HG03066 (cell line): ENCODE measurements at regions not wholly inside any gene's neighbourhood (a gene's known extent, or its start where the extent isn't known, plus 50 kb on each side); places are given as distances from the start of the nearest gene placed in this dataset.
"Not testable (repeated sequence)": the region's sequence is repeated elsewhere in the genome, so short reads cannot be mapped to it uniquely, and the experiment has no call there.

Source experiments
- ATAC-seq: cut with Tn5 transposase; IDR thresholded peaks from one replicate; pipeline ENCODE4 v1.9.1; 2021; ENCODE audit warnings: low read depth; ENCODE audit not compliant: unreplicated experiment

- no peak for ATAC-seq
These were observed 129.7 kb downstream of the PLCE1 start for GRCh38 chr10:94123258-94123995.

GRCh38 chr10:94124147-94124546 lies 130.4 kb downstream of the PLCE1 start:
- not testable (repeated sequence) for ATAC-seq

GRCh38 chr10:94125268-94125667 lies 131.5 kb downstream of the PLCE1 start:
- ATAC-seq, result not testable (repeated sequence)

- no peak for ATAC-seq
These were observed 132.1 kb downstream of the PLCE1 start for GRCh38 chr10:94125856-94126255.

GRCh38 chr10:94129393-94130130 lies 135.8 kb downstream of the PLCE1 start:
- no peak for ATAC-seq

- no peak for ATAC-seq
These were observed 138.2 kb downstream of the PLCE1 start for GRCh38 chr10:94131885-94132284.

- no peak for ATAC-seq
These were observed 139.5 kb downstream of the PLCE1 start for GRCh38 chr10:94133239-94133638.

- no peak for ATAC-seq
These were observed 144.0 kb downstream of the PLCE1 start for GRCh38 chr10:94137747-94138146.

- ATAC-seq, result no peak
These were observed 144.7 kb downstream of the PLCE1 start for GRCh38 chr10:94138391-94138790.

GRCh38 chr10:94143261-94143660 lies 149.5 kb downstream of the PLCE1 start:
- no peak for ATAC-seq

GRCh38 chr10:94146313-94146712 lies 152.6 kb downstream of the PLCE1 start:
- ATAC-seq, result no peak

- ATAC-seq, result no peak
These were observed 153.0 kb downstream of the PLCE1 start for GRCh38 chr10:94146746-94147145.

GRCh38 chr10:94149702-94150101 lies 156.0 kb downstream of the PLCE1 start:
- no peak for ATAC-seq

- no peak for ATAC-seq
These were observed 156.9 kb downstream of the PLCE1 start for GRCh38 chr10:94150541-94151184.

- ATAC-seq, result no peak
These were observed 162.1 kb downstream of the PLCE1 start for GRCh38 chr10:94155722-94156271.

GRCh38 chr10:94156453-94156852 lies 162.7 kb downstream of the PLCE1 start:
- no peak for ATAC-seq

- ATAC-seq, result not testable (repeated sequence)
These were observed 171.5 kb downstream of the PLCE1 start for GRCh38 chr10:94165158-94165611.

GRCh38 chr10:94172332-94172731 lies 178.6 kb downstream of the PLCE1 start:
- no peak for ATAC-seq

- no peak for ATAC-seq
These were observed 179.9 kb downstream of the PLCE1 start for GRCh38 chr10:94173594-94173993.

- no peak for ATAC-seq
These were observed 181.1 kb downstream of the PLCE1 start for GRCh38 chr10:94174838-94175237.
